Muscle of arm (tissue), 1 donor: ENCODE measurements at regions not wholly inside any gene's neighbourhood (a gene's known extent, or its start where the extent isn't known, plus 50 kb on each side); places are given as distances from the start of the nearest gene placed in this dataset.
"Not testable (repeated sequence)": the region's sequence is repeated elsewhere in the genome, so short reads cannot be mapped to it uniquely, and the experiment has no call there.

Source experiments
- DNase-seq: peaks from one replicate; pipeline ENCODE4 v3.0.0-alpha.2; 2013

- DNase-seq = no peak
Measured at GRCh38 chr21:27320868-27321267, 354.0 kb upstream of the ADAMTS5 start.

- DNase-seq = not testable (repeated sequence)
Measured at GRCh38 chr21:27317601-27318000, 350.7 kb upstream of the ADAMTS5 start.

- no peak for DNase-seq
Measured at GRCh38 chr21:27315373-27315772, 348.5 kb upstream of the ADAMTS5 start.

GRCh38 chr21:27314131-27314530 is 347.2 kb upstream of the ADAMTS5 start:
- DNase-seq = no peak

- peak; percentile 59 for DNase-seq
Measured at GRCh38 chr21:27306791-27307775, 340.2 kb upstream of the ADAMTS5 start.

GRCh38 chr21:27306206-27306605 is 339.3 kb upstream of the ADAMTS5 start:
- no peak for DNase-seq

DNA sequence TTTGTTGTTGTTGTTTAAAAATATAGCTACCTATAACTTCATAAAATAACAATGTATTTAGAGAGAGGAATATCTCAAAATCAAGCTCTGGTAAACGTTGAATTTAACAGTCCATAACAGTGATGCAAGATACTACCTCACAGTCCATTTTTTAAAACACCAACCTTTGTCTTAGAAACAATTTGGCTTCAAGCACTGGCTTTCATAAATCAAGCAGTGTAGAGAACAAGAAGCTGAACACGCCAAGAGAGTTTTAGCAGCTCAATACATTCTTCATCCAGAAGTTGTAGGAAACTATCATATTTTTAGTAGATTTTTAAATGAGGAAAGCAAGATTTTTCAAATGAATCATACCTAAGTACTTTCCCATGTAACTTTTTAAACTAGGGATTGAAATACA is 334.3 kb upstream of the ADAMTS5 start:
- peak; percentile 67 for DNase-seq

DNA sequence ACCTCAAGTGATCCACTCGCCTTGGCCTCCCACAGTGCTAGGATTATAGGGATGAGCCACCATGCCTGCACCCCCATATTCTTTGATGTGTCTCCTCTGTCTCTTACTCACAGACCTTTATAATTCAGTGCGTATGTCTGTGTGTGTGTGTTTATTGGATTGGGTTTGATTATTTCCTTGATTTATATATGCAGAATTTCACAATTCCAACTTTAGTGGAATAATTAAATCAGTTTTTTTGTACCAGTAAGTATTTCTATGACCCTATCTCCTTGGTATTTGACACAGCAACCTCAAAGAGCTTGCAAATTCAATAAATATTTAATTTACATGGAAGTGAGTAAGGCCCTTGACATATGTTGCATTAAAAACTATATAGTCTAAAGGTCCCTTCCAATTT is 333.9 kb upstream of the ADAMTS5 start:
- DNase-seq = no peak

DNA sequence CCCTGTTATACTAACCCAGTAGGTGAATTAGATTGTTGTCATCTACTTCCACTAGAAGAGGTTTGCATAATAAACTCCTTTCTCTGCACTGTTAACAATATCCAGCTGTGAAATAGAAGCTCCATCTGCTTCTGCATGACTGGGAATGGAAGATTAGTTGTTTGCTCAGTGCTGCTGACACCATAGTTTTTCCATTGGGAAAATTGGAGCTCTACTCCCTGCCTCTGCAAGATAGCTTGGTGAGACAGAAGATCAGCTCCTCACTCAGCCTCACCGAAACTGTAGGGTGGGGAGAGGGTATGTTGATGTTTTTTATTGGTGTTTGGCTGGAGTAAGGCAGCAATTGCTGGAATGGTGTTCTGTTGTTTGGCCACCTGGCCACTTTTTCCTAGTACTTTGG is 331.6 kb upstream of the ADAMTS5 start:
- no peak for DNase-seq

GRCh38 chr21:27293239-27293638 is 326.4 kb upstream of the ADAMTS5 start:
- DNase-seq = no peak

DNA sequence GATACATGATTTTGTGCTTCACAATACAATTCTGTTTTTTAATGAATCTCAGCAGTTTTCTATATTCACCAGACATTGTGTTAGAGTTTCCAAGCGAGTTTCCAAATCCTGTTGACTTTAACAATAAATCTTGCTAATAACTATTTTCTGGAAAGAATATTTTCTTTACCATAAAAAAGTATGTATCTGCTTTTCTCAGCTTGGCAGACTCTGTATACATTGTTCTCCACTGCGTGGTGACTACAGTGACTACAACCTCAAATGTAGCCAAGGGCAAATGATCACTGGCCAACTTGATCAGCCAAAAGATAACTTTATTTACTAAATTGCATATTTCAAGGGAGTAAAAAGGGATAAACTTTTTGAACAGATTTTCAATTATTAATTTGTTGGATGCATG is 325.9 kb upstream of the ADAMTS5 start:
- DNase-seq = peak; percentile 70

- no peak for DNase-seq
Measured at GRCh38 chr21:27292229-27292628, 325.3 kb upstream of the ADAMTS5 start.

DNA sequence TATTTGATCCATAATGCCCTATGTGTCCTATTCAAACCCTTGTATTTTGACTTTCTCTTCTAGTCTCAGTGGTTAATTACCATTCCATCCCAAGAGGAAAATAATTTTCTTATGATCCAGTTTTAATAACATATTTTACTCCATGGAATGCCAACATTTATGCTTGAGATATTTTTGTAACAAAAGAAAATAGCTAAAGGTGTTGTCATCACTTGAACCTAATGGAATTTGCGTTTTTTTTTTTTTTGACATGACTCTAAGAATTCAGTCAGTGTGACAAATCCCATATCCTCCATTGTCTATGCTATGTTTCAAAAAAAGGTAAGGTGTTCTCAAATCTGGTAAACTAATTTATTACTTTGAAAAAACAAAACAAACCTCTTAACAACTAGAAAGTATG is 324.1 kb upstream of the ADAMTS5 start:
- DNase-seq = no peak

GRCh38 chr21:27290028-27290427 is 323.1 kb upstream of the ADAMTS5 start:
- no peak for DNase-seq

- no peak for DNase-seq
Measured at GRCh38 chr21:27286760-27287159, 319.9 kb upstream of the ADAMTS5 start.

DNA sequence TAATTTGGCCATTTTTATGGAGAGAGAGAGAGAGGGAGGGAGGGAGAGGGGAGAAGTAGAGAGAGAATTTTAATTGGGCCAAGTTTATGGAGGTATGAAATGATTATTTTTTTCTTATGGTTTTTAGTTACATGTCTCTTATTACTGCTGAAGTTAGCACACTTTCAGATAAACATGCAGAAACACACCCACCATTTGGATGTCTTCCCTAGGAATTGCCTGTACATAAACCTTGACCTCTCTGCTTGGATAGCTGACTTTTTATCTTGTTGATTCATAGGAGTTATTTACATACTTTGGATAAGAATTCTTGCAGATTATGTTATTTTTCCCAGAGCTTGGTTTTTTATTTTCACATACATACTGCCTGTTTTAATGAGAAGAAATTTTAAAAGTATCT is 310.2 kb upstream of the ADAMTS5 start:
- DNase-seq = no peak

- DNase-seq = no peak
Measured at GRCh38 chr21:27275294-27275927, 308.5 kb upstream of the ADAMTS5 start.

DNA sequence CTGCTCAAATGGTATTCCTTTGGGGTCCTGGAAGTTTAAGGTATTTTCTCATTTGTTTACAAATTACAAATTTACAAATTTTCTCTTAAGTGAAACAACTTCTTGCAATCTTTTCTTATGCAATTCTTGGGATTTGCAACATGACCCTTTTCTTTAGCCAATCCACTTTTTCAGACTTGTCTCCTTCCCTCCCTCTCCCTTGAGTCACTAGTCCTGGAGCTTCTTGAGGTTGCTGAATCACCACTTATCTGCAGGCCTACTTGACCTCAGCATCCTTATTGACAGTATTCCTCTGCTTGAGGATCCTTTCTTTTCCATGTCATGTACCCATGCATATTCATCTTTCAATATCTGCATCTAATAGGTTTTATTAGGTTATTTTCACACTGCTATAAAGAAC is 302.8 kb upstream of the ADAMTS5 start:
- no peak for DNase-seq

- no peak for DNase-seq
Measured at GRCh38 chr21:27268290-27268689, 301.4 kb upstream of the ADAMTS5 start.

DNA sequence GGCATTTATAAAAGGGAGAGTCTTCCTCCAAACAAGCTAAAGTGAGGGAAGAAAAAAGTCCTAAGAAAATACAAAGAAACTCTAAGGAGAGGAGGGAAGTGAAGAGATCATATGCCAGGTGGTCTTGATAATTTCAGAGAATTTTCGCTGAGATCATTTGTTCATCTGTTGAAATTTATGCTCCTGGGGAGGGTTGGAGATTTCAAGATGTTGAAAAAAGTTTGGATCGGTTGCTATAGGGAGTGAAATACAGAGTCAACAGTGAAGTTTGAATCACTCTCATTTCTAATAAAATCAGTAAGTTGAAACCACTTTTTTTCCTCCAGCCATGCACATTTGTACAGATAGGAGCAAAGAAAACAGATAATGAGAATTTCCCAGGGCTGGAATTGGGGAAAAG is 299.1 kb upstream of the ADAMTS5 start:
- no peak for DNase-seq

DNA sequence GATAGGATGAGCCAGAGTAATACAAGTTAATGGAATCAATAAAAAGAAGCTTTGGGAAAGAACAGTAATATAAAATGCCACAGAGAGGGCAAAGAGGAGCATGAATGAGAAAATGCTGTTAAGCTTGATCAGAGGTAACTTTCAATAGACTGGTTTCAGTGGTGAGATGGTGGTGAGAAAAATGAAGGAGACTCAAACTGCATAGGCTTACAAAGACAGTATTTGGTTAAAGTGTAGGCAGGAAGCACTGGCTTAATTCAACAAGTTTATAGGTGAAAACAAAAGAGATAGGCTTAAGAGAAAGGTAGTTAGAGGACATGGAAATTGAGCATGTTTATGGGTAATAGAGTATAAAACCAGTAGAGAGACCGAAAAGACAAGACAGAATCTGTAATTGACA is 298.6 kb upstream of the ADAMTS5 start:
- no peak for DNase-seq

GRCh38 chr21:27261676-27262075 is 294.8 kb upstream of the ADAMTS5 start:
- no peak for DNase-seq

GRCh38 chr21:27260728-27261127 is 293.8 kb upstream of the ADAMTS5 start:
- DNase-seq = no peak
